HCT116 (cell line): ENCODE measurements at regions not wholly inside any gene's neighbourhood (a gene's known extent, or its start where the extent isn't known, plus 50 kb on each side); places are given as distances from the start of the nearest gene placed in this dataset.

Experiments
- ATAC-seq: fragments of 200-7000 bp; cut with Tn5 transposase; 2 replicates; pipeline ENCODE4 v1.9.1; 2020; ENCODE audit warnings: mild to moderate bottlenecking, moderate library complexity
- BruUV-seq: library from RNA; stranded (reverse); fragments of 400-500 nt; replicated peaks from 2 replicates; lab custom pipeline; 2021; lab: Mats Ljungman, UMichigan
- CTCF ChIA-PET: fragments of 300-600 bp; sonication (Branson Sonifier 250); formaldehyde crosslinking; loops from one replicate; lab custom pipeline; 2021; ENCODE audit warnings: antibody characterized with exemption; lab: Charles Lee
- POLR2A ChIA-PET: fragments of 300-600, 350-600 bp; sonication (Branson Sonifier 250); formaldehyde crosslinking; loops from one replicate; lab custom pipeline; 2021; ENCODE audit warnings: antibody characterized with exemption; lab: Charles Lee
- RAD21 ChIA-PET, 2 experiments: fragments of 300-600 bp; sonication (Branson Sonifier 250); formaldehyde crosslinking; loops; one replicate each; lab custom pipeline; 2023; ENCODE audit warnings: low total read pairs in 2 of 2; ENCODE audit not compliant: uncharacterized antibody in 2 of 2, unreplicated experiment in 2 of 2, low non-redundant PET in 1 of 2; lab: Charles Lee
- DNase-seq: peaks from one replicate; pipeline ENCODE4 v3.0.0-alpha.2; 2010; ENCODE audit warnings: low read depth, low spot score
- H2AFZ ChIP-seq: fragments of 200-600 bp; shearing (Covaris generic), sonication (generic); 2 replicates; pipeline ENCODE4 v1.6.1; 2017; ENCODE audit warnings: low read depth, mixed run types, mixed read lengths, antibody characterized with exemption, low read length; ENCODE audit not compliant: poor library complexity, severe bottlenecking
- H3K27ac ChIP-seq: 2 replicates; pipeline ENCODE4 v1.5.1; 2012; ENCODE audit warnings: low read depth, low read length
- H3K27me3 ChIP-seq: fragments of 200-600 bp; sonication (generic); 2 replicates; pipeline ENCODE4 v1.6.1; 2016; ENCODE audit warnings: mixed run types, low read length, mixed read lengths; ENCODE audit not compliant: insufficient read depth
- H3K36me3 ChIP-seq, 2 experiments: fragments of 200-500 bp in 1 of 2; fragments of 200-600 bp in 1 of 2; sonication (Bioruptor generic) in 1 of 2; sonication (generic) in 1 of 2; 2 replicates each; pipeline versions ENCODE4 v1.5.1 to v1.6.1; 2014 to 2016; ENCODE audit warnings: low read length in 2 of 2, inconsistent platforms in 1 of 2, mixed read lengths in 1 of 2, mixed run types in 1 of 2; ENCODE audit not compliant: insufficient read depth in 2 of 2, control insufficient read depth in 1 of 2
- H3K4me1 ChIP-seq, 2 experiments: fragments of 200-600 bp in 1 of 2; sonication (generic) in 1 of 2; 2 replicates each; pipeline versions ENCODE4 v1.5.1 to v1.6.1; 2012 to 2017; ENCODE audit warnings: low read length in 2 of 2, inconsistent platforms in 1 of 2, mild to moderate bottlenecking in 1 of 2, mixed read lengths in 1 of 2, mixed run types in 1 of 2, moderate library complexity in 1 of 2; ENCODE audit not compliant: insufficient read depth in 2 of 2, control insufficient read depth in 1 of 2
- H3K4me2 ChIP-seq: fragments of 200-600 bp; sonication (generic); 2 replicates; pipeline ENCODE4 v1.6.1; 2017; ENCODE audit warnings: mixed run types, low read length, mixed read lengths
- H3K4me3 ChIP-seq, 2 experiments: fragments of 200-600 bp in 1 of 2; sonication (generic) in 1 of 2; replicated peaks in 1 of 2; 2 replicates each; pipeline ENCODE4 v1.5.1; 2011 to 2016; ENCODE audit warnings: low read length in 2 of 2, control low read depth in 1 of 2, low read depth in 1 of 2, mild to moderate bottlenecking in 1 of 2, mixed read lengths in 1 of 2, mixed run types in 1 of 2
- H3K79me2 ChIP-seq: fragments of 200-600 bp; sonication (generic); 2 replicates; pipeline ENCODE4 v1.6.1; 2017; ENCODE audit warnings: mild to moderate bottlenecking, mixed run types, low read length, moderate library complexity, mixed read lengths; ENCODE audit not compliant: insufficient read depth
- H3K9ac ChIP-seq: fragments of 200-600 bp; sonication (generic); 2 replicates; pipeline ENCODE4 v1.6.1; 2016; ENCODE audit warnings: low read length, mixed read lengths
- H3K9me2 ChIP-seq: fragments of 200-600 bp; sonication (generic), shearing (Covaris generic); 2 replicates; pipeline ENCODE4 v1.6.1; 2017; ENCODE audit warnings: mixed run types, mild to moderate bottlenecking, moderate library complexity; ENCODE audit not compliant: insufficient read depth
- H3K9me3 ChIP-seq, 2 experiments: fragments of 200-500 bp in 1 of 2; fragments of 200-600 bp in 1 of 2; sonication (Bioruptor generic) in 1 of 2; sonication (generic) in 1 of 2; 2 replicates each; pipeline ENCODE4 v1.6.1; 2014 to 2017; ENCODE audit warnings: low read length in 2 of 2, mixed read lengths in 2 of 2, inconsistent platforms in 1 of 2, low read depth in 1 of 2, mild to moderate bottlenecking in 1 of 2, mixed run types in 1 of 2, moderate library complexity in 1 of 2; ENCODE audit not compliant: control insufficient read depth in 1 of 2, insufficient read depth in 1 of 2
- H4K20me1 ChIP-seq: fragments of 200-600 bp; sonication (generic), shearing (Covaris generic); 2 replicates; pipeline ENCODE4 v1.6.1; 2017; ENCODE audit warnings: mixed run types, mild to moderate bottlenecking, moderate library complexity; ENCODE audit not compliant: insufficient read depth
- CBX3 ChIP-seq: IDR thresholded peaks from 2 replicates; pipeline ENCODE4 v1.6.1; 2012; ENCODE audit warnings: low read depth
- CTCF ChIP-seq, 3 experiments: fragments of 200-600 bp in 1 of 3; sonication (generic) in 1 of 3; IDR thresholded peaks in 2 of 3; conservative IDR thresholded peaks in 1 of 3; 2 replicates each; pipeline ENCODE4 v1.5.1; 2012 to 2017; ENCODE audit warnings: low read depth in 2 of 3, low read length in 2 of 3, antibody characterized with exemption in 1 of 3, borderline replicate concordance in 1 of 3, control low read depth in 1 of 3, mild to moderate bottlenecking in 1 of 3, mixed read lengths in 1 of 3, mixed run types in 1 of 3, moderate library complexity in 1 of 3; ENCODE audit not compliant: insufficient read depth in 1 of 3
- EZH2 ChIP-seq: fragments of 200-600 bp; sonication (generic); IDR thresholded peaks from 2 replicates; pipeline ENCODE4 v1.6.1; 2017; ENCODE audit warnings: antibody characterized with exemption, mixed run types
- EZH2phosphoT487 ChIP-seq: fragments of 200-600 bp; IDR thresholded peaks from 2 replicates; pipeline ENCODE4 v1.6.1; 2018; ENCODE audit warnings: antibody characterized with exemption, borderline replicate concordance
- JUND ChIP-seq: IDR thresholded peaks from 2 replicates; pipeline ENCODE4 v1.6.1; 2012
- POLR2AphosphoS5 ChIP-seq: IDR thresholded peaks from 2 replicates; pipeline ENCODE4 v1.6.1; 2011; ENCODE audit warnings: mild to moderate bottlenecking, low read depth, low read length, moderate library complexity
- RAD21 ChIP-seq: IDR thresholded peaks from 2 replicates; pipeline ENCODE4 v1.6.1; 2012; ENCODE audit warnings: low read depth, mild to moderate bottlenecking
- REST ChIP-seq: IDR thresholded peaks from 2 replicates; pipeline ENCODE4 v1.6.1; 2012; ENCODE audit warnings: low read depth
- SP1 ChIP-seq: IDR thresholded peaks from 2 replicates; pipeline ENCODE4 v1.6.1; 2012; ENCODE audit warnings: low read depth
- intact Hi-C: fragments of 100-400 bp; cut with micrococcal nuclease; formaldehyde crosslinking; loops from 2 replicates; pipeline ENCODE4 v1.10.0; 2022

- RAD21 ChIA-PET, result no interaction called here
- Histone ChIP-seq H3K4me1 (no peaks in the 10 kb centered on the region), H3K36me3 (no peaks in the 10 kb centered on the region), H3K79me2 (no peaks in the 10 kb centered on the region), H3K4me3 (no peak overlapping the region), H3K9ac (no peak overlapping the region), H3K9me3 (no peaks in the 10 kb centered on the region), H3K9me2 (no peaks in the 10 kb centered on the region), H4K20me1 (no peaks in the 10 kb centered on the region), H3K27me3 (no peaks in the 10 kb centered on the region), H3K27ac (no peak overlapping the region), H2AFZ (no peak overlapping the region), H3K4me2 (no peak overlapping the region)
- POLR2A ChIA-PET, result no interaction called here
- BruUV-seq, result no TSS peak
- ATAC-seq, result no peak
- no peak for DNase-seq
- intact Hi-C loops, result no loop called here
- CTCF ChIA-PET, result no interaction called here
- no peak for TF ChIP-seq CTCF (IDR thresholded peaks at IDR 0.05 in 2 of 3, conservative IDR thresholded peaks at IDR 0.05 in 1 of 3; ENCODE audit: borderline replicate concordance in 1 of 3, insufficient read depth in 1 of 3, low read depth in 2 of 3, low read length in 2 of 3)
- no peak for TF ChIP-seq RAD21
- TF ChIP-seq REST, result no peak
- no peak for TF ChIP-seq EZH2
- no peak for TF ChIP-seq SP1
- no peak for TF ChIP-seq CBX3
- TF ChIP-seq JUND, result no peak
- no peak for TF ChIP-seq POLR2AphosphoS5
- TF ChIP-seq EZH2phosphoT487, result no peak
These were observed 500.7 kb upstream of the ATP11B start for GRCh38 chr3:182292591-182292990.
